GM21723 (cell line): ENCODE measurements at regions not wholly inside any gene's neighbourhood (a gene's known extent, or its start where the extent isn't known, plus 50 kb on each side); places are given as distances from the start of the nearest gene placed in this dataset.

Experiments used
- ATAC-seq: cut with Tn5 transposase; IDR thresholded peaks from one replicate; pipeline ENCODE4 v1.9.1; 2021; ENCODE audit warnings: mild to moderate bottlenecking, moderate library complexity; ENCODE audit not compliant: unreplicated experiment

- no peak for ATAC-seq
Measured at GRCh38 chr10:90443342-90443741, 414.5 kb downstream of the HTR7 start.

- no peak for ATAC-seq
Measured at GRCh38 chr10:90447831-90448230, 410.0 kb downstream of the HTR7 start.

GRCh38 chr10:90450797-90451196, 407.0 kb downstream of the HTR7 start:
- ATAC-seq, result no peak

- ATAC-seq, result no peak
Measured at GRCh38 chr10:90451283-90451682, 406.6 kb downstream of the HTR7 start.

- no peak for ATAC-seq
Measured at GRCh38 chr10:90458054-90458453, 399.8 kb downstream of the HTR7 start.

GRCh38 chr10:90458571-90458970, 399.3 kb downstream of the HTR7 start:
- no peak for ATAC-seq

GRCh38 chr10:90461437-90462155, 396.2 kb downstream of the HTR7 start:
- no peak for ATAC-seq

- no peak for ATAC-seq
Measured at GRCh38 chr10:90462749-90463470, 394.9 kb downstream of the HTR7 start.

- ATAC-seq, result no peak
Measured at GRCh38 chr10:90464329-90464728, 393.5 kb downstream of the HTR7 start.

GRCh38 chr10:90470966-90471365, 386.9 kb downstream of the HTR7 start:
- ATAC-seq, result no peak

GRCh38 chr10:90480466-90480865, 377.4 kb downstream of the HTR7 start:
- ATAC-seq, result no peak

- ATAC-seq, result no peak
Measured at GRCh38 chr10:90481326-90481923, 376.4 kb downstream of the HTR7 start.

GRCh38 chr10:90484518-90484917, 373.3 kb downstream of the HTR7 start:
- no peak for ATAC-seq

- no peak for ATAC-seq
Measured at GRCh38 chr10:90494183-90494582, 363.7 kb downstream of the HTR7 start.

- ATAC-seq, result no peak
Measured at GRCh38 chr10:90504172-90504571, 353.7 kb downstream of the HTR7 start.

- no peak for ATAC-seq
Measured at GRCh38 chr10:90526721-90527120, 331.1 kb downstream of the HTR7 start.

GRCh38 chr10:90530521-90530920, 327.3 kb downstream of the HTR7 start:
- no peak for ATAC-seq

GRCh38 chr10:90557385-90557784, 300.5 kb downstream of the HTR7 start:
- ATAC-seq, result no peak

- no peak for ATAC-seq
Measured at GRCh38 chr10:90560331-90560730, 297.5 kb downstream of the HTR7 start.

GRCh38 chr10:90561666-90562065, 296.2 kb downstream of the HTR7 start:
- no peak for ATAC-seq

- no peak for ATAC-seq
Measured at GRCh38 chr10:90571481-90572258, 286.2 kb downstream of the HTR7 start.
